ENCODE measurements at regions not wholly inside any gene's neighbourhood (a gene's known extent, or its start where the extent isn't known, plus 50 kb on each side); places are given as distances from the start of the nearest gene placed in this dataset.
"Not testable (repeated sequence)": the region's sequence is repeated elsewhere in the genome, so short reads cannot be mapped to it uniquely, and the experiment has no call there.

DNA sequence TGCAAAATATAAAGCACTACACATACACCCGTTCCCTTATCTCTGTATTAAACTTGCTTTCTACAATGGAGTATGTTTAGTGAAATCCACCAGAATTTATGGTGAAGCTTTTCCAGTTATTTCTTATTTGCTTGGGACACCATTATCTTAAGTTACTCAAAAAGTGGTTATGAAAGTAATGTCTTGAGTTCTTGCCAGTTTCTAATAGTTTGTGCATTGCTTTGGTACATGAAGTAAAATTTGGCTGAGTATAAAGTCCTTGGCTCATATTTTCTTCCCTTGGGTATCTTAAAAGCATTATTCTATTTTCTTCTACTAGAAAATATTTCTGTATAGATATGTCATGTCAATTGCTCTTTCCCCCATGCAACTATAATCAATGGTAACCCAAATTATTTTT lies 85.2 kb downstream of the POLR1F start:
- no peak for DNase-seq

GRCh38 chr7:19621740-19622139 lies 87.1 kb downstream of the POLR1F start:
- no peak for DNase-seq

DNA sequence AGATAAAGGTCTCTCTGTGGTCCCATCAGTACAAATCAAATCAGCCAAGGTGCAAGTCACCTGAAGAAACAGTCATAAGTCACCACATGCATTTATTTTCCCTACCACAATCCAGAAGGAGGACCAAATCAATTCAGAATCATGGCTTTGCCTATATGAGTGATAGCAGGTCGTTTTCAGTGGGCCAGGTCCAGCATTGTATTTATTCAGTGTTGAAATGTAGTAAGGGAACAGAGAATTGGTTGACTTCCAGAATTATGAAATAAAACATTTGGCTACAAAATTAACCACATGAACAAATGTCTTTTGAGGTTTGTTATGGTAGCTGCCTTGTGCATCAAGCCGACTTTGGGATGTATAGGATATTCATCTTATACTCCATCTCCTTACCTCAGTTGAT lies 88.4 kb downstream of the POLR1F start:
- DNase-seq: no peak

DNA sequence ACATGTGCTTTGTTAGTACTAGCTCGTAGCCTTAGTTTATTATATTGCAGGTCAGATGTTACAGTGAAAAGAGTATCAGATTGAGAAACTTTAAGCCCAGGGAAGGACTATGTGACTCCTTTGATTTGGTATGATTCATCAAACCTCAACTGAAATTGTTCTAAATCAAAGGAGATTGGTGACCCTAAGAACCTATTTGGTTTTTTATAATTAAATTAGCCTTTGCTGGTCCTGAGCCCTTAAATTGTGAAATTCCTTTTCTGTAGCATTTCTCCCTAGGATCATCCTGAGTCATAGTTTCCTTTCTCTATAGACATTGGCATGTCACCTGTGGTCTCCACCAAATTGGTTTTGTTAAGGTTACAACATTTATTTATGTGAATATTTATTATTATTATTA lies 89.7 kb downstream of the POLR1F start:
- no peak for DNase-seq

- DNase-seq: no peak
These were observed 90.9 kb downstream of the POLR1F start for GRCh38 chr7:19617901-19618300.

GRCh38 chr7:19610194-19610943 lies 98.5 kb downstream of the POLR1F start:
- DNase-seq: no peak

DNA sequence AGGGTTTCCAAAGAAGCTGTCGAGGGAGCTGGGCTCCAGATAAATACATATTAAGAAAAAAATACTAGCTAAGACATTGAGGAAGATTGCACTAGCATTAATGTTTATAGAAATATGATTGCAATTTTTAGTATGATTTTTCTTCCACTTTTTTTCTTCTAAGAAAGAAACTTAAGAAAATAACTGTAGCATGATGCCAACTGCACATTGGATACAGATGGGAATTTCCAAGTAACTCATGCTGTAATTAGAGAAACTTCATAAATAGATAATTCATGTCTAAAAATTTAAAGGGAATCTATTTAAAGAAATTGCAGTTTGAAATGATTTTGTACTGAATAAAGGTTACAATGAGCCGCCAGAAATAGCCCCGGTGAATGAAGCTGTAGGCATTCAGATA lies 119.4 kb downstream of the POLR1F start:
- no peak for DNase-seq

- no peak for DNase-seq
These were observed 121.5 kb downstream of the POLR1F start for GRCh38 chr7:19587291-19587690.

GRCh38 chr7:19585761-19586160 lies 123.1 kb downstream of the POLR1F start:
- DNase-seq: no peak

GRCh38 chr7:19575909-19576557 lies 132.8 kb downstream of the POLR1F start:
- DNase-seq: no peak

DNA sequence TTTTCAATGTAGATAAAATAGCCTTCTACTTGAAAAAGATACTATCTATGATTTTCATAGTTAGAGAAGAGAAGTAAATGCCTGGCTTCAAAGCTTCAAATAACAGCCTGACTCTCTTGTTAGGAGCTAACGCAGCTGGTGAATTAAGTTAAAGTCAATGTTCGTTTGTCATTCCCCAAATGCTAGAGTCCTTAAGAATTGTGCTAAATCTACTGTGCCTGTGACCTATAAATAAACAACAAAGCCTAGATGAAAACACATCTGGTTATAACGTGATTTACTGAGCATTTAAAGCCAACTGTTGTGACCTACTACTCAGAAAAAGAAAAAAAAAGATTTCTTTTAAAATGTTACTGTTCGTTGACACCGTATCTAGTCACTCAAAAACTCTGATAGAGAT lies 134.7 kb downstream of the POLR1F start:
- DNase-seq: no peak

- no peak for DNase-seq
These were observed 136.3 kb downstream of the POLR1F start for GRCh38 chr7:19572566-19572965.

GRCh38 chr7:19567011-19567410 lies 141.8 kb downstream of the POLR1F start:
- DNase-seq: no peak

DNA sequence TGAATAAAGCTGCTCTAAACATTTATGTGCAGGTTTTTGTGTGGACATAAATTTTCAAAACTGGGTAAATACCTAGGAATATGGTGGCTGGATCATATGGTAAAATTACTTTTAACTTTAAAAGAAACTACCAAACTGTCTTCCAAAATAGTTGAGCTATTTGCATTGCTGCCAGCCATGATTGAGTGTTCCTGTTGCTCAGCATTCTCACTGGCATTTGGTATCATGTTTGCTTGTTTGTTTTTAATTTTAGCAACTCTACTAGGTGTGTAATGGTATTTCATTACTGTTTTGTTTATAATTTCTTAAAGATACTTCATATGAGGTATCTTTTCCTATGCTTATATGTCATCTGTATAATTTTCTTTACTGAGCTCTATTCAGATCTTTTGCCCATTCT lies 143.2 kb downstream of the POLR1F start:
- DNase-seq: no peak

GRCh38 chr7:19561121-19561805 lies 147.6 kb downstream of the POLR1F start:
- no peak for DNase-seq

GRCh38 chr7:19560111-19560883 lies 148.5 kb downstream of the POLR1F start:
- DNase-seq: no peak

DNA sequence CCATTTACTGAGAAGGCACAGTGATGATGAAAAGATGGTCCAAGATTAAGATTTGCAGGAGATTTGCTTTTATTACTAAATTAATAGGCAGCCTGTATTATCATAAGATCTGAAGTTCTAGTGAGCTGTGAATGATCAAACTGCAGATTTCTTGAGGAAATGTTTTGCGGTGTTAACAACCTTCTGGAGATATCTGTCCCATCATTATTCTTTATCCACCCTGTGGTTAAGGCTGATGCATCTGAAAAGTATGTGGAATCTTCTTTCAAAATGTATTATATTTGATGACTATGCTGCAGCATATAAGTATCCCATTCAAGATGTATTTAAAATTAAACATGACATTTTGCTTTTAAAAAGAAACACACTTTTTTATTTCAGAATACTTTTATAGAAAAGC lies 150.3 kb downstream of the POLR1F start:
- no peak for DNase-seq

- DNase-seq: no peak
These were observed 150.9 kb downstream of the POLR1F start for GRCh38 chr7:19557726-19558465.

- DNase-seq: no peak
These were observed 154.3 kb downstream of the POLR1F start for GRCh38 chr7:19554581-19554980.

GRCh38 chr7:19552576-19552975 lies 156.3 kb downstream of the POLR1F start:
- no peak for DNase-seq

DNA sequence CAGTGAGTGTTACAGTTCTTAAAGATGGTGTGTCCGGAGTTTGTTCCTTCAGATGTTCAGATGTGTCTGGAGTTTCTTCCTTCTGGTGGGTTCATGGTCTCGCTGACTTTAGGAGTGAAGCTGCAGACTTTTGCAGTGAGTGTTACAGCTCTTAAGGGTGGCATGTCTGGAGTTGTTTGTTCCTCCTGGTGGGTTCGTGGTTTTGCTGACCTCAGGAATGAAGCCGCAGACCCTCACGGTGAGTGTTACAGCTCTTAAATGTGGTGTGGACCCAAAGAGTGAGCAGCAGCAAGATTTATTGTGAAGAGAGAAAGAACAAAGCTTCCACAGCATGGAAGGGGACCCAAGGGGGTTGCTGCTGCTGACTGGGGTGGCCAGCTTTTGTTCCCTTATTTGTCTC lies 159.6 kb downstream of the POLR1F start:
- DNase-seq: not testable (repeated sequence)

GRCh38 chr7:19537942-19538401 lies 170.9 kb downstream of the POLR1F start:
- DNase-seq: no peak

DNA sequence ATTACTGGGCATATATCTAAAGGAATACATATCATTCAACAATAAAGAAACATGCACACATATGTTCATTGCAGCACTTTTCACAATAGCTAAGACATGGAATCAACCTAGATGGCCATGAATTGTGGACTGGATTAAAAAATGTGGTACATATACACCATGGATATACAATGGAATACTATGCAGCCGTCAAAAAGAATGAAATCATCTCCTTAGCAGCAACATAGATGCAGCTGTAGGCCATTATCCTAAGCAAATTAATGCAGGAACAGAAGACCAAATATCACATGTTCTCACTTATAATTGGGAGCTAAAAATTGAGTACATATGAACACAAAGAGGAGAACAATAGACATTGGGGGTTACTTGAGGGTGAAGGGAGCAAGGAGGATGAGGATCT lies 175.6 kb downstream of the POLR1F start:
- no peak for DNase-seq

Measured in Kasumi-1 (cell line).